HG03039 (cell line): ENCODE measurements at regions not wholly inside any gene's neighbourhood (a gene's known extent, or its start where the extent isn't known, plus 50 kb on each side); places are given as distances from the start of the nearest gene placed in this dataset.

Experiments
- ATAC-seq: cut with Tn5 transposase; IDR thresholded peaks from one replicate; pipeline ENCODE4 v1.9.1; 2021; ENCODE audit warnings: mild to moderate bottlenecking, moderate library complexity; ENCODE audit not compliant: unreplicated experiment

DNA sequence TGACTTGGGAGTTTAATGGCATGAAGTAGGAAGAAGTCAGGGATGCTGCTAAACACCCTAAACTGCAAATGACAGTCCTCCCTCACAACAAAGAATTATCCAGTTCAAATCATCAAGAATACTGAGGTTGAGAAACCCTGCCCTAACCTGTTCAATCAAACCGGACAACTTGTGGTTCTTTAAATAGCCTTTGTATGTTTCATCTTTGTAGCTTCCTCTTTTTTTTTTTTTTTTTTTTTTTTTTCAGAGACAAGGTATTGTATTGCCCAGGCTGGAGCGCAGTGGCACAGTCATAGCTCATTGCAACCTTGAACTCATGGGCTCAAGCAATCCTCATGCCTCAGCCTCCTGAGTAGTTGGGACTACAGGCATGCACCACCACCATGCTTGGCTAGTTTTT lies 52.5 kb upstream of the TTC29 start:
- ATAC-seq, result no peak

DNA sequence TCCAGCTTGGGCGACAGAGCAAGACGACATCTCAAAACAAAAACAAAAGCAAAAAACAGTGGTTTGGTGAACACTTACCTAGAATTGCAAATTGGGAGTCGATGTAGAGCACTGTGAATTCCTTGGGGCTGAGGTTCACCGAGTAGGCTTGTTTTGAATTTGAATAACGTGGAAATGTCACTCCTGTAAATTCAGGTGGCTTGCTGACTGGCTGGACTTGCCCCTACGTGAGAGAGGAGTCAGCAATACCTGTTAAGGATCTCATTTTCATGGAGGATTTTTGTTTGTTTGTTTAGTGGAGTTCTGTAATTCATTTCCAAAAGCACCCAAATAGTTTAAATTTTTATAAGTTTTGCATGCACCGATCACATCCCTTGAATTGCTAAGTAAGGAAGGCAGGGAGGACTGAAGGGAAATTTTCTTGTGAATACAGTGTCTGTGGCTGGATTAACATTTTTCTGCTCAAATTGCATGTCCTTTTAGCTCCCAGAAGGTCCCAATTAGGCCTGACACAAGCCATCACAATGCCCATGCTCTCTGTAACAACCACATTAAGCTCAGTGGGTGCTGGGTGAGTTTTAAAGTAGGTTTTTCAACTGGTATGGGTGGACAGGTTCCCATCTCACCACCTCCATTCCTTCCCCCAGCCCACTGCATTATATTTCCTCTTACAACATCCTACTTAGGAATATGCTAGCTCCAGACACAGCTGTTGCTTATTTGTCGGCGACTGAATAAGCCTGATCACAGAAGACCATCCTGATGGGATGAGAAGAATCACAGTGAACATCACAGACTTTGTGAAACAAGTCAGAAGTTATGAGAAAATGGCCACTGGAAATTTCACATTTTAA lies 58.5 kb upstream of the TTC29 start:
- ATAC-seq, result no peak

DNA sequence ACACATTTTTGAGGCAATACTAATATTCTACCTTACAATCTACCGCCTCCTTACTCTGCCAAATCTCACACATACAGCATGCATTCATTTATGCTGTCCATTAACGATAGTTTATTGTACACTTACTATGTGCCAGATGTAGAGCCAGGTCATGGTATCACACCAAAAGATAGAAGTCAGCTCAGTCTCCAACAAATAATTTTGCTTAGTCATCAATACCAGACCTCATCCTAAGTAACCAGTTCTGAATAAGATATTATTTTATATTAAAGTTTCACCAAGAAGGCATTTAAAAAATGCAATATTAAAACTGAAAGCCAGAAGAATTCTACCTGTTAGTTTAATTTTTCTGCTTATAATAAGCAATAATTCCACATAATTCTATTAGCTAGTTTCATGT lies 60.6 kb upstream of the TTC29 start:
- no peak for ATAC-seq

DNA sequence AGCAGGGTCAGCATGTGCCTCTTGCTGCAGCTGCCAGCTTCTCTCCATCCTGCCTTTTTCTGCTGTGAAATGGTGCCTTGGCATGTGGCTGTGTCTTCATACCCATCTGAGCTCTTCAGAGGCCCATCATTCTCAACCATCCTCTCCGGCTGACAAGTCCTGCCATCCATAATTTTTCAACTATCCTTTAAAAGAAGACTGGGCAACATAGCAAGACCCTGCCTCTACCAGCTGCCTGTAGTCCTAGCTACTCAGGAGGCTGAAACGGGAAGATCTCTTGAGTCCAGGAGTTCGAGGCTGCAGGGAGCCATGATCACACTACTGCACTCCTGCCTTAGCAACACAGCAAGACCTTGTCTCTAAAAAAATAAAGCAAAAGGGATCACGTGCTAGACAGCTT lies 64.2 kb upstream of the TTC29 start:
- no peak for ATAC-seq

DNA sequence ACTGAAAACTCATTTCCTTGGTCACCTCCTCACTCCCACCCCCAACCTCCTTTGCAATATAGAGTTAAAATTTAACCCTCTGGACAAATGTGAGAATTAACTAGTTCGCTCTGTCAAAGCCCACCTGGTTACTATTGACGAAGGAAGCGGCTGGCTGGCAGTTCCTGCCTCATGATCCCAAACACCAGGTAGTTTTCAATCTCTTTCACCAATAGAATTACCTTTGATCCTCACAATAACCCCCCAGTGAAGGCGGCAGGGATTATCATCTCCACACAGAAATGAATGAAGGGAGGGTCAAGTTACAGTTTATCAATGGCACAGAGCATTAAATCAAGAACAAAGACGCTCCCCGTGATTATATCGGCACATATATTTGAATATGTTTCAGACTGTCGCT lies 65.7 kb upstream of the TTC29 start:
- ATAC-seq, result no peak

DNA sequence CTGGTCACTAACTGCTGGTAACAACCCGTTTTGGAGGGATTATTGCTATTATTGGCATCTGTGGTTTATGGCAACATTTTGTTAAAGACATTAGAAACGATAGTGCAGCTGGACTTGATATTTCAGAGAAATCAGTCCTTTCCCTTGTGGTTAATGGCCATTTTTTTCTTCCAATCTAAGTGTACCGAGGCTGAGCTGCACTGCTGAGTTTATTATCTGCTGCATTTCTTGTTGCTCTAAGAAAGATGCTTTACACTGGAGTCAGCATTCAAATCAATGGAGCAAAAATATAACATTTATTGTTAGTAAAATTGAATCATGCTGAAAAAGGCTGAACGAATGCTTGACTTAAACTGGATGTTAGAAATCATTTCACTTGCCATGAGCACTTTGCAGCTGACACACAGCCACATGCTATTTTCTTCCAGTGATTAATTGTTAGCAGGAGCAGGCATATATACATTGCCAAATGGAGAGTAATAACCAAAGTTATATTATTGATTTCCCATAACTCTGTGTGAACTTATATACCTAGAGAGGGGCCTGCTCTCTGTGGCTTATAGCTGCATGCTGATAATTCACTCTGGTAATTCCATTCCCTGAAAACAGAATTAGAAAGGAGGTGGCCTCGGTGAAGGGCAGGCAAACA lies 66.5 kb upstream of the TTC29 start:
- ATAC-seq, result no peak

DNA sequence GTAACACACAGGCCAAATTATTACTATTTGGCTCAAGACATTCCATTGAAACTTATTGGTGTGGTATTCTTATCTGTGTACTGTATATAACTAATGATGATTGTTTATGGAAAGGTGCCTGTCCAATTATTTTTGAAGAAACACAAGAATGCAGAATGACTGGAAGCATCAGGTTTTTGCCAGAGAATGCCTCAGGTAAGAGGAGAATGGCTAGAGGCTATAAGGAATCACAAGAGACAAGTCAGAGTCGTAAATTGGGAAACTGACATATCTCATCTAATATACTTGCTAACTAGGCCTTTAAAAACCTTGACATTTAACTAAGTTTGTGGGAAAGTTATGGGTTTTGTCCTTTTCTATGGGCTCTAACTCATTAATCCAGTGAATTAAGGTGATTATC lies 69.3 kb upstream of the TTC29 start:
- no peak for ATAC-seq

DNA sequence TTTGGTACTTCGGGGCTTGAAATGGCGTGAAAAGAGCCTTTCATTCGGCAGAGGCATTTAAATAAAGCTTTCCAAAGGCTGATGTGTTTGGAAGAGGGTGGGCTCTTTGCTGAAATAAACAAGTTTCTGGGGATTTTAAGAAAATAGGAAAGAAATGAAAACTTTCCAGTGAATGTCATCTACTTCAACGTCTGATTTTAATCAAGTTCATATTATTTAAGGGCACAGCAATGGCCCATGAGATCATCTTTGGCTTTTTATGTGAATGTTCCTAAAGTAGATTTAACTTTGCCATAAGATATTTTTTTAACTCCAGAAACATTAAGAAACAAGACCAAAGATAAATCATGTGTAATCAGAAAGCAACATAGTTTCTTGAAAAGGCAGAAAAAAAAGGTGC lies 69.8 kb upstream of the TTC29 start:
- ATAC-seq, result no peak

DNA sequence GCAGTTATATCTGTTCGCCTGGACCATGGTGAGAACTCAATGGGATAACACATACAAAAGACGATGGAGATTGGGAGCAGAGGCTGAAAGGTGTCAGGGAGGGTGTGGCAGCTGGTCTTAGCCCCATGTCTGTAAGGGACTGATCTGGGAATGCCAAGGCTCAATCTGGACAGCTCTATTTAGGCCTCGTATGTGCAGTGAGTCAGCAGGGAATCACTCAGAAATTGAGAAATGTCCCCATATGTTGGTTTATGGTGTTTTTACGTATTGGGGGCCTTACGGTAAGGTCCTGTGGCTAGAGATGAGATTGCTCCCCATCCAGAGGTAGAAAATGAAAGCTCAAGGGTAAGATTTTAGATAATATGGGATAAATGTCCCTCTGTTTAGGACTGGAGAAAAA lies 71.4 kb upstream of the TTC29 start:
- ATAC-seq, result no peak

DNA sequence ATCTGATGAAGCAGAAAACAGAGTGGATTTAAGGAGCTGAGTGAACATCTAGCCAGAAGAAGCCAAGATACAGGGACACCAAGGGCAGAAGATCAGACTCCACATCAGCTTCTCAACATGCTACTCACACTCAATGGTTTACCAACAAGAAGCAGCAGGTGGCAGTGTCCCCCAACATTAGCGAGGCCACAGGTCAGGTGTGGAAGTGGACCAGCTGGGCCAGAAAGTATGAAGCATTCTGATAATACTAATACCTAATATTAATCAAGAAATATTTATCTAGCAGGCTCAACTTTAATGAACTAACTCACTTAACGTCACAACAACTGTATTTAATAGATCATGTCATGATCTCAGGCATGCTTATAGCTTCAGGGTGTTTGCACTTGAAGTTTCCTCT lies 73.4 kb upstream of the TTC29 start:
- ATAC-seq, result no peak

DNA sequence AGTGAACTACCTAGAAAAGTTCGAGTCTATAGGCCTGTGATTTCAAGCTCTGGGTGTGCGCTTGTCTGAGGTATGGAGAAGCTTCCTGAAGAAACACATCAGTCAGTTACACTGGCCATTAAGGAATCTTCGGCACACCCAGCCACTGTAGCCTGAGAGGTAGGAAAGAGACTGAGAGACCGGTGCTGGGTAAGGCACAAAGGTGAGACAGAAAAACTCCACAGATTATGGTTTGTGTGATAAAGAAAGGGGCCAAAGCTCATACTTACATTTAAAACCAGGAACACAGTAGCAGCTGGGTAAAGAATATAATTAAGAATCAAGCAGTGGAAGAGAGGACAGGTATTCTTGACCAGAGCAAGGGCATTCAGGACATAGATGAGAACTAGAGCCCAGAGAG lies 74.8 kb upstream of the TTC29 start:
- no peak for ATAC-seq

DNA sequence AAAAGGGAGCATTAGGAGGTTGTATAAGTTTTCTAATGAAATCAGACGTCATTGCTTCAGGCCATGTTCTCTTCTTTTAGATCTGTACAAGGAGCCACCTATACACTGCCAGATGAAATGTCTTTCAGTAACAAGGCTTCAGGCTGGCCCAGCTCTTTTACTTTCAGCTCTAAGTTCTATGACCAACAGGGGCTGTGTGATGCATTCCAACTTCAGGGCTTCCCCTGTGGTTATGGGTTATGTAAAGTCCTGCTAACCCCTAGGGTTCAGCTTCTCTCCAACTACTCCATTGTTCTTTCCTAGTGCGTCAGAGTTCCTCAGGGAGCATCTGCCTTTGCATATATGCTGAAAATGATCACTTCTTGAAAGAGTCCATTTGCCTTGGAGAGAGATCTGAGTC lies 79.4 kb upstream of the TTC29 start:
- no peak for ATAC-seq

DNA sequence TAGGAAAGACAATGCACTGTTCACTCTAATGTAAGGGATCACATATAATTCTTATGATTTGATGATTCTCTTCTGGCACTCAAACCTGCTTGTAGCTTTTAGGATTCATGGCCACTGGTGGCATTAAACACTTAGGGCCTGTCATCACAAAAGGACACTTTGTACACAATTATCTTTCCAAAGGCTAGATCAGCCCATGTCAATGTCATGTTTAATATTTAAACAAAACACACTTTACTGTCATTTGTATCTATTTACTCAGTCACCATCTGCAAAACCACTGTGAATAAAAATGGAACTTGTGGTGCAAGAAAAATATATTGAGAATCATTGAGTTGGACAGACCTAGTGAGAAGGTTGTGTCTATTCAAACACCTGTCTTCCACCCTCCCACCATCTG lies 83.6 kb upstream of the TTC29 start:
- ATAC-seq, result no peak

DNA sequence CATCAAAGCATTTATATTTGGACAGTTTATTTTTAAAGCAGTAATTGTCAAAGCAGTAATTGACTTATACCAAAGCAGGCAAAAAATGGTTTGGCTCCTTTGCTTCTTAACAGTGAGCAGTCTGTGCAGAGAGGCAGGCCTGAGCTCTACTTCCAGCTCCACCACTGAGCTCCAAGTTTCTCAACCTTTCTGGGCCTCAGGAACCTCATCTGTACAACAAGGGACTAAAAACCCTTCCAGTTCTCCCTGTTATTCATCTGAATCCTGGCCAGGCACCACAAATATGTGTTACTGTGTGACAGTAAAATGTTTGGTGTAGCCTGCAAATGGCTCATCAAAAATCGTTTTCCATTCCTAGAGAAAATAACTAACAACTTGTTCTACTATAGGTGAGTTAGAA lies 88.7 kb upstream of the TTC29 start:
- ATAC-seq, result no peak

DNA sequence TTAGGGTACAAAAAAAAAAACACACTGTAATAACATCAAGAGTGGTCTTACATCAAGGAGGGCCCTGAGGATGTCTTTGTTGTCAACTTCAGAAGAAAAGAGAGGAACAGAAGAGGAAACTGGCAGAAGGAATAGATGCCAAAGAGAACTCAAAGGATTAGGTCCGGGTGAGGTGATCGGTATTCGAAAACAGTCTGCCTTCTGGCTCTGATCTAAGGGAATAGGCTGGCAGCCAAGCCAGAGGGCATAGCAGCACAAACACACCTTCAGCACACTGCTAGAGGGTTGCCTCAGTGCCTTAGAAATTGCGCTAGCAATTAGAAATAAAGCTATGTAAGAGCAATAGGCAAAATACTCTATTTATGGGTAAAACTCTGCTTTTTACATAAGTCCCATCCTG lies 91.4 kb upstream of the TTC29 start:
- ATAC-seq, result no peak

DNA sequence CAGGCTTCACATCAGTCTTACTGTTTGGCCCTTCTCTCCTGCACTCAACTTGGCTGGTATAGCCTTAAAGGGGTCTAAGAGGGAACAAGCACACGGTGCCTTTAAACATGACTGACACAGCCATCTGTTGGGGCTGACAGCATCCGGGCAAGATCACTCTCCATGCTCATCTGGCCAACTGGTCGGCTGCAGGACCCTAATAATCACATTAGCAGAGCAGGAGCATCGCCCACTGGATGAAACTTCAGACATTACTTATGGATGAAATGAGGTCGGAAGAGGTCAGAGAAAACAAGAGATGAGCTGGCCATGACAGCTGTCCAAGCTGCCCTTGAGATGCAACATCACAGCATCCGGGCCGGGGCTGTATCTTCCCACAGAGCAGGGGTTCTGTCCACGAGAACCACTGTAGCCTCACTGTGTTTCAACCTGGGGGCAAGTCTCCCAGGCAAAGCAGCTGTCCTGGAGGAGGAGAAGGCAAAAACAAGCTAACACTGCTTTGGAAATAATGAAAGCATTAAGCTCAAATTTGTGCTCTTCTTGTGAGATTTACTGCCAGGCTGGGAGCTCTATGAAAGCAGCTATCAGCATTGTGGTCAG lies 94.4 kb upstream of the TTC29 start:
- ATAC-seq, result no peak

DNA sequence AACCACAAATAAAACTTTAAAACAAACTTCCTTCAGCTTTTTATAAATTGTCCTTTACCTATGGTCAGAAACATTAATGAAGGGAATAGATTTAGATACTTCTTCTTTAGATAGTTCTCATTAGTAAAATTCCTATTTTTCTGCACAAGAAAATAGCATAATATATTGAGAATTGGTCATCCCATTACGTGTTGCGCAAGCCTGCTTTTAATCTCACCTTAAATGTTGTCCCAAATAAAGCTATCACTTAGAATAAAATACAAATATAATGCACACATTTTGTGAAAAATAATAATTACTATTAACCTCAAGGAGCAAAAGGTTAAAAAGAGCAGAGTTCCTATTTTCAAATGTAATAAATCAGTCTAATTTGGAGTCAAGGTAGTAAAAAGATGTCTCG lies 95.2 kb upstream of the TTC29 start:
- no peak for ATAC-seq

DNA sequence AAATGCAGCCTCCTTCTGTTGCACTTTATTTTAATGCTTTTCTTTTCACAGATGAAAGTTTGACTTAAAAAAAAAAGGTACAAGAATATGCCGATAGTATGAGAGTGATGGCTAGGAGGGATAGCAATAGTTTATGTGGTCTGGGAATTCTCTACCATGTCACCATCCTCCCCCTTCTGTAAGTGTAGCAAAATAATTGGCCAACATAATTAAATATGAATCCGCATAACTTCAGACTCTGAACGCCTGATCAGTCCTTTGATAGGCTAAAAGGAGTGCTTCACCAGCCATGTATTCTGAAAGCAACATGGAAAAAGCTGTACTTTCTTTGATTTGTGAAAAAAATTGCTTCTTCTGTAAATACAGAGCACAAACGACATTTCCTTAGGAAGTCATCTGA lies 95.7 kb upstream of the TTC29 start:
- ATAC-seq, result no peak

DNA sequence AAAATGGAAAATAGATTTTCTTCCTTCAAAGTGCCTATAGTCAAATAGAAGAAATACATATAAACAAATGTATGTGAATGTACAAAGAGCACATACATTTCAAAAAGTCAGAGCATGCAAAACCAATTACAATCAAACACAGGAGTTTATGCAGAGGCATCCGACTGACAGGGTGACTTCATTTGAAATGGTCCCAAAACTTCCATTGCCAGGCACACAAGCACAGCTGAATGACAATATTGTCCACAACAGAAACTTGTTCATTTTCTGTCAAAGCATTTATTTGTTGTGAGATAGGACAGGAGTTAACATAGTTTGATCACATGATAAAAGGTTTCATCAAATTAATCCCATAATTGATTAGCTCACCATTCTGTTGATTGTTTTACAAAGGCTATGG lies 96.4 kb upstream of the TTC29 start:
- no peak for ATAC-seq

DNA sequence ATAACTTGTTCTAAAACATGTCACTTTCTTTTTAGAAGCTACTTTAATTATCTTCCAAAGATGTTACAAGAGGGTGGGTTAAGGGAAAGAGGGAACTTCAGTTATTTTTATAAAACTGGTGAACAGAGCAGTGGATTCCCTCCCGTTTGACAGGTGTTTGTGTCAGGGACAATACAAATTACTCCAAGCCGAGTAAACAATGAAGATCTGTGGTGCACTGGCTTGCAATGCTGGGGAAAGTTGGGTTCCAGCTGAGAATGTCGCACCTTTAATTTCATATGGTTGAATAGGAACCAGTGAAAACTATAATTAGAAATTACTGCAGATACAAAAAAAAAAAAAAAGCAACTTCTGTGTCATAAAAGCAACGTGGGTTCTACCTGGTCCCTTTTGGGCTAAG lies 98.6 kb upstream of the TTC29 start:
- ATAC-seq, result no peak

DNA sequence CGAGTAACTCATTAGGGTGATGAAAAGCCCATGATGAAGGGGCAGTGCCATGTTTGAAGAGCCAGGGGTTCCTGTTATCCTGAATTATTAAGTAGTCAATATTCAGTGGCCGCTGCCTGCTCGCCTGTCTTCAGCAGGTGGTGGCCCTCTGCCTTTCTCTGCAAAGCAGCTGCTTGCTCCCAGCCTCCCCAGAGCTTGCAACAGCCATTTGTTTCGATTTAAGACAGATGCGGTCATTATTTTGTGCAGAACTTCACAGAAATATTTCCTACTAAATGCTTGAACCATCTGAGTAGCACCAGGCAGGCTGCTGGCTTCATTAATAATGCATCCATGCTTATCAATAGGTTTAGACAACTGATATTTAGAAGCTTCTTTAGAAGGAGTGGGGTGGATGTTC lies 104.3 kb upstream of the TTC29 start:
- no peak for ATAC-seq

DNA sequence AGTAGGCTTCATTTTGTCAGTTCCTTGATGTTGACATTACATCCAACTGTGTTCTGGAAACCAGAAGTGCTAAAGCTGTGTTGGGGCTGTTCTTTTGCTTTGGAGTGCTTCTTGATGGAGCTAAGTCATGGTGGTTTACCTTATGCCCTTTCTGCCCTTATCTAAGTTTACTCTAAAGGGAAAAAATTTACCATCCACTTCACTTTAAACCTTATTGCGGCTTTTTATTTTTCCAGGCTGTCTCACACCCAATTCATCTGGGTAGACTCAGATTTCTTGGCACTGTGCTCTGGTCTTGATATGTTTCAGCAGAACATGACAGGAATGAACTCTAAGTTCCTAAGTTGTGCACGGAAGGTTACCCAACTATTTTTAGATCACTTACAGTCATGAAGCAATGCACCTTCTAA lies 104.7 kb upstream of the TTC29 start:
- ATAC-seq, result no peak
